Fibroblast of mammary gland (primary cell): ENCODE measurements at regions not wholly inside any gene's neighbourhood (a gene's known extent, or its start where the extent isn't known, plus 50 kb on each side); places are given as distances from the start of the nearest gene placed in this dataset.

Source experiments
- DNase-seq: peaks from one replicate; pipeline ENCODE4 v3.0.0-alpha.2; 2010; ENCODE audit warnings: low read depth
- H3K4me3 ChIP-seq: 2 replicates; pipeline ENCODE4 v1.5.1; 2011; ENCODE audit warnings: low read depth, mild to moderate bottlenecking, low read length, moderate library complexity; ENCODE audit not compliant: control insufficient read depth
- CTCF ChIP-seq: conservative IDR thresholded peaks from 2 replicates; pipeline ENCODE4 v1.5.1; 2011; ENCODE audit warnings: low read depth, low read length, inconsistent platforms; ENCODE audit not compliant: control insufficient read depth, insufficient read depth

GRCh38 chr6:139768196-139768595, 393.7 kb upstream of the CITED2 start:
- no peak for DNase-seq
- no peak overlapping the region for H3K4me3 ChIP-seq
- no peak for TF ChIP-seq CTCF

- TF ChIP-seq CTCF: no peak
- no peak overlapping the region for H3K4me3 ChIP-seq
- no peak for DNase-seq
These were observed 392.3 kb upstream of the CITED2 start for GRCh38 chr6:139766796-139767195.

GRCh38 chr6:139765825-139766285, 391.4 kb upstream of the CITED2 start:
- H3K4me3 ChIP-seq: no peak overlapping the region
- DNase-seq: peak; percentile 62
- no peak for TF ChIP-seq CTCF

- no peak for TF ChIP-seq CTCF
- DNase-seq: peak; percentile 97
- no peak overlapping the region for H3K4me3 ChIP-seq
These were observed 390.1 kb upstream of the CITED2 start for GRCh38 chr6:139764498-139764986.

- DNase-seq: peak; percentile 66
- no peak overlapping the region for H3K4me3 ChIP-seq
- TF ChIP-seq CTCF: no peak
These were observed 389.2 kb upstream of the CITED2 start for GRCh38 chr6:139763468-139764210.

GRCh38 chr6:139762587-139763031, 388.2 kb upstream of the CITED2 start:
- DNase-seq: peak; percentile 81
- no peak for TF ChIP-seq CTCF

More at GRCh38 chr6:139762587-139763031, 388.2 kb upstream of the CITED2 start:
- H3K4me3 ChIP-seq: no peak overlapping the region
